ENCODE measurements at regions not wholly inside any gene's neighbourhood (a gene's known extent, or its start where the extent isn't known, plus 50 kb on each side); places are given as distances from the start of the nearest gene placed in this dataset.

GRCh38 chr4:85166318-85166717 lies 199.8 kb upstream of the WDFY3 start:
- TF ChIP-seq CTCF (IDR thresholded peaks at IDR 0.05) (no peak), JUNB (IDR thresholded peaks at IDR 0.05) (no peak), USF2 (IDR thresholded peaks at IDR 0.05) (no peak)
